HFFc6 (cell line): ENCODE measurements at regions not wholly inside any gene's neighbourhood (a gene's known extent, or its start where the extent isn't known, plus 50 kb on each side); places are given as distances from the start of the nearest gene placed in this dataset.

Experiments
- DNase-seq: peaks from one replicate; pipeline ENCODE4 v3.0.0-alpha.2; 2018
- H3K27ac Mint-ChIP-seq: 2 replicates; pipeline ENCODE4 v1.8.0; 2020; ENCODE audit warnings: mild to moderate bottlenecking, mixed read lengths
- H3K27me3 Mint-ChIP-seq: 2 replicates; pipeline ENCODE4 v1.8.0; 2021; ENCODE audit warnings: mild to moderate bottlenecking, moderate library complexity, mixed read lengths; ENCODE audit not compliant: insufficient read depth
- H3K36me3 Mint-ChIP-seq: 2 replicates; pipeline ENCODE4 v1.8.0; 2021; ENCODE audit warnings: low read depth, mixed read lengths
- H3K4me1 Mint-ChIP-seq: 2 replicates; pipeline ENCODE4 v1.8.0; 2020; ENCODE audit warnings: low read depth, mixed read lengths
- H3K4me3 Mint-ChIP-seq: 2 replicates; pipeline ENCODE4 v1.8.0; 2020; ENCODE audit warnings: mild to moderate bottlenecking, moderate library complexity, mixed read lengths
- H3K9me3 Mint-ChIP-seq: 2 replicates; pipeline ENCODE4 v1.8.0; 2020; ENCODE audit warnings: mild to moderate bottlenecking, mixed read lengths
- CTCF ChIP-seq: fragments of 200-600 bp; sonication (generic); IDR thresholded peaks from 2 replicates; pipeline ENCODE4 v1.5.0; 2021; ENCODE audit warnings: antibody characterized with exemption, mild to moderate bottlenecking

- H3K27ac Mint-ChIP-seq = no peak overlapping the region
- H3K4me3 Mint-ChIP-seq = no peak overlapping the region
- H3K27me3 Mint-ChIP-seq = peaks cover 2% of the 10 kb centered on the region; the same call in 1 of the 2 replicates
These were observed 309.0 kb upstream of the BTBD3 start for GRCh38 chr20:11608736-11609135.

GRCh38 chr20:11624704-11625103 is 293.0 kb upstream of the BTBD3 start:
- Mint-ChIP-seq H3K36me3 (no peaks in the 10 kb centered on the region; the same call in 1 of the 2 replicates), H3K27ac (no peak overlapping the region), H3K4me3 (no peak overlapping the region), H3K9me3 (peaks cover 13% of the 10 kb centered on the region; the same call in 1 of the 2 replicates), H3K27me3 (no peaks in the 10 kb centered on the region), H3K4me1 (no peaks in the 10 kb centered on the region)
- no peak for DNase-seq
- TF ChIP-seq CTCF = no peak

More at GRCh38 chr20:11608736-11609135, 309.0 kb upstream of the BTBD3 start:
- Mint-ChIP-seq H3K9me3 (peaks cover 34% of the 10 kb centered on the region), H3K4me1 (no peaks in the 10 kb centered on the region), H3K36me3 (no peaks in the 10 kb centered on the region)
- TF ChIP-seq CTCF = no peak
- no peak for DNase-seq

- no peak overlapping the region for H3K4me3 Mint-ChIP-seq
- no peak for DNase-seq
- H3K4me1 Mint-ChIP-seq = no peaks in the 10 kb centered on the region
- TF ChIP-seq CTCF = no peak
- no peak overlapping the region for H3K27ac Mint-ChIP-seq
- peaks cover 18% of the 10 kb centered on the region; the same call in 1 of the 2 replicates for H3K9me3 Mint-ChIP-seq
- H3K27me3 Mint-ChIP-seq = no peaks in the 10 kb centered on the region
- H3K36me3 Mint-ChIP-seq = no peaks in the 10 kb centered on the region; the same call in 1 of the 2 replicates
These were observed 291.1 kb upstream of the BTBD3 start for GRCh38 chr20:11626551-11626950.

- Mint-ChIP-seq H3K4me1 (no peaks in the 10 kb centered on the region), H3K4me3 (no peak overlapping the region), H3K27me3 (no peaks in the 10 kb centered on the region), H3K36me3 (no peaks in the 10 kb centered on the region), H3K27ac (no peak overlapping the region), H3K9me3 (peaks cover 5% of the 10 kb centered on the region)
- no peak for DNase-seq
- TF ChIP-seq CTCF = no peak
These were observed 274.8 kb upstream of the BTBD3 start for GRCh38 chr20:11642866-11643265.

- H3K4me1 Mint-ChIP-seq = no peaks in the 10 kb centered on the region
- no peak overlapping the region for H3K4me3 Mint-ChIP-seq
- no peak overlapping the region for H3K27ac Mint-ChIP-seq
- H3K36me3 Mint-ChIP-seq = no peaks in the 10 kb centered on the region
- peaks cover 11% of the 10 kb centered on the region for H3K9me3 Mint-ChIP-seq
- no peak for DNase-seq
- no peak for TF ChIP-seq CTCF
- H3K27me3 Mint-ChIP-seq = no peaks in the 10 kb centered on the region
These were observed 271.3 kb upstream of the BTBD3 start for GRCh38 chr20:11646359-11646758.

GRCh38 chr20:11650566-11650965 is 267.1 kb upstream of the BTBD3 start:
- Mint-ChIP-seq H3K4me1 (no peaks in the 10 kb centered on the region), H3K4me3 (no peak overlapping the region), H3K27ac (no peak overlapping the region)

More at GRCh38 chr20:11650566-11650965, 267.1 kb upstream of the BTBD3 start:
- no peak for DNase-seq
- Mint-ChIP-seq H3K36me3 (no peaks in the 10 kb centered on the region), H3K9me3 (peaks cover 11% of the 10 kb centered on the region), H3K27me3 (no peaks in the 10 kb centered on the region)
- no peak for TF ChIP-seq CTCF
